ENCODE measurements at regions not wholly inside any gene's neighbourhood (a gene's known extent, or its start where the extent isn't known, plus 50 kb on each side); places are given as distances from the start of the nearest gene placed in this dataset.

- DNase-seq (ENCODE audit: low read depth in 2 of 2): no peak
These were observed 69.0 kb upstream of the PRKCQ start for GRCh38 chr10:6648894-6649720.

GRCh38 chr10:6647811-6648526, 67.9 kb upstream of the PRKCQ start:
- DNase-seq (ENCODE audit: low read depth in 2 of 2): peak; percentile 31 to 58

DNA sequence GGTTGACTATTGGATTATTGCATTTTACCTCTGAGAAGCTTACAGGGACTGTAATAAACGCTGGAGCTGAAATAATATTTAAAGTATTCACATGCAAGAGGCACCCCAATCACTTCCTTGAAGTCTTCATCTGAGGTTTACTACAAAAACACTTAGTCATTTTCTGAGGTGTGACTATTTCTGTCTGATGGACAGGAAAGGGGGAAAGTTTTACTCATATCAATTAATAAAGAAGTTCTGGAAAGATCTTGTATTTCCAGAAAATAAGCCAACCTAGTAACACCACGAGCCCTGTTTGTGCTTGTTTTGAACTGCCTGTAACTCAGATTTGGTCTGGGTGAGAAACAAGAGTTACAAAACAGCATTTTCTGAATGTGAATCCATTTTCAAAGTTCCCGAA, 63.9 kb upstream of the PRKCQ start:
- DNase-seq (ENCODE audit: low read depth in 2 of 2): no peak

DNA sequence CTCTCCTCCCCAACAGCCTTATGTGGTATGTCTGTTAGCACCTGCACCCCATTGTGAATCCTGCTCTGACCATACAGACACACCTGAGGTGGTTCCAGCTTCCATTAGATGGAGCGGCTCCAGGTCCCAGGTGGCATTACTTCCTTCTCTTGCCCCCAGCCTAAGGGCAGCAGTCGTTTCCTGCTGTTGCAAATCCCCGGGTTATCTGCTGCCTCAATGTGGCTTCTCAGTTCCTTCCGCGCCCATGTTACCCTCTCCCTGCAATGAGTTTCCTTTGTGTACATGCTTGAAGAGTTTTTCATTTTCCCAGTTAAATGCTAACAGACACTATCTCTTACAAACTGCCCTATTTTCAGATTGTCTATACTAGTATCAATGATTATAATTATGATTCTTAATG, 62.8 kb upstream of the PRKCQ start:
- no peak for DNase-seq (ENCODE audit: low read depth in 2 of 2)

DNA sequence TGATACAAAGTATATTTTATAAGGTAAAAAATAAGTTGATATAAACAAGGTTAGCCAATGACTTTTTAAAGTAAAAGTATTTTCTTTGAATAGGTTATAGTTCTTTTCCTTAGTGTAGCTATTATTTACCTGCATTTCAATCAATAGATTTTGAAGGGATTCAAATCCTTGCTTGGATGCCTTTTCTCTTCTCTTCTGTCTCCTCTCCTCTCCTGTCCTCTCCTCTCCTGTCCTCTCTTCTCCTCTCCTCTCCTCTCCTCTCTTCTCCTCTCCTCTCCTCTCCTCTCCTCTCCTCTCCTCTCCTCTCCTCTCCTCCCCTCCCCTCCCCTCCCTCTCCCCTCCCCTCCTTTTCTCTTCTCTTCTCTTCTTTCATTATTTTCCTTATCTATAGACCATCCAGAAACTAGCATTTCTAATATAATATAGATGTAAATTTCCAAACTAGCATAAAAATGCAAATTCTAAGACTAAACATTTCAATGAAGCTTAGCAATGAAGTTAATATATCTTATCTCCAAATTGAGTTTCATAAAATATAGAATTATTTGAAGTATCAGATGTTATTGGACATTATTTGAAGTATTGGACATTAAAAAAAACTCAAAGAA, 60.5 kb upstream of the PRKCQ start:
- DNase-seq (ENCODE audit: low read depth in 2 of 2): no peak

- no peak for DNase-seq (ENCODE audit: low read depth in 2 of 2)
These were observed 57.0 kb upstream of the PRKCQ start for GRCh38 chr10:6637053-6637452.

- DNase-seq (ENCODE audit: low read depth in 2 of 2): no peak
These were observed 55.7 kb upstream of the PRKCQ start for GRCh38 chr10:6635784-6636183.
